RWPE1 (cell line): ENCODE measurements at regions not wholly inside any gene's neighbourhood (a gene's known extent, or its start where the extent isn't known, plus 50 kb on each side); places are given as distances from the start of the nearest gene placed in this dataset.
A peak's percentile ranks its signal among the peaks of the same experiment; 100 is the strongest.

ENCODE experiments used
- CTCF ChIA-PET: fragments of 350-600 bp; sonication (Branson Sonifier 250); formaldehyde crosslinking; extraction: SDS; loops from one replicate; lab custom pipeline; 2021; lab: Yijun Ruan, JAX
- POLR2A ChIA-PET: fragments of 400-600 bp; formaldehyde crosslinking; extraction: SDS; loops from one replicate; lab custom pipeline; 2020; ENCODE audit warnings: antibody characterized with exemption; ENCODE audit not compliant: low non-redundant PET; lab: Yijun Ruan, JAX
- DNase-seq: peaks from one replicate; pipeline ENCODE4 v3.0.0; 2012; ENCODE audit warnings: low spot score
- H3K27ac ChIP-seq: fragments of 450-650 bp; 2 replicates; pipeline ENCODE4 v1.5.1; 2017
- TF ChIP-seq, protein P1 (sequence below): fragments of 450-650 bp; conservative IDR thresholded peaks from 2 replicates; pipeline ENCODE4 v1.5.1; 2017; ENCODE audit warnings: low read depth, mild to moderate bottlenecking

DNA sequence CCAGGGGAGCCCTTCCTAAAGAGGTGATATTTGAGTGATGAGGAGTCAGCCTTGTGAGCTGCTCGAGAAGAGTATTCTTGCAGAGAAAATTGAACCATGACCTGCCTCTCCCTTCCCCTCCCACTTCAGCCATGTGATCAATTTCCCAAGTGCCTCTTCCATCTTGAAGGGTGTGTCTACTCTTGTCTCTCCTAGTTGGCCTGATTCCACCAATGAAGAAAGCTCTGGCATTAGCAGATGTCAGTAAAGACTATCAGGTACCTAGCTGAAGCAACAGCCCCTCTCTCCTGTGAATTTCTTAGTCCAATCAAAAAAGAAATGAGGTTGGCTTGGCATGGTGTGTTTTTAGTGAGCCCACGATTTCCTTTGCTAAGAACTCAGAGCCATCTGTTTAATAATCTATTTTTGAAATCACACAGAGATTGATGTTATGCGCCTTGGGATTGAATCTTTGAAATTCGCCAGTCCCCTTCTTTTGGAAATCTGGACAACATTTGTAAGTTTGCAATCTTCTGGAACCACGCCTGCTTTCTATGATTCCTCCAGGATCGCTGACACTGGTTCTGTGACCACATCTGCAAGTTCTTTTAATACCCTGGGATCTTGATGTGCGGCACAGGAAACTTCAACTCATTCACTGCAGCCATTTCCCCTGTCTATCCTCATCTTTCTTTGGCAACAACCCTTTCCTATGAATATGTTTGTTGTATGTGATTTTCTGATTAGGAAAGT, 404.6 kb downstream of the DMRT2 start:
- DNase-seq = no peak
- ChIA-PET POLR2A (no interaction called here), CTCF (no interaction called here)
- H3K27ac ChIP-seq = no peak overlapping the region
- TF ChIP-seq, protein P1, sequence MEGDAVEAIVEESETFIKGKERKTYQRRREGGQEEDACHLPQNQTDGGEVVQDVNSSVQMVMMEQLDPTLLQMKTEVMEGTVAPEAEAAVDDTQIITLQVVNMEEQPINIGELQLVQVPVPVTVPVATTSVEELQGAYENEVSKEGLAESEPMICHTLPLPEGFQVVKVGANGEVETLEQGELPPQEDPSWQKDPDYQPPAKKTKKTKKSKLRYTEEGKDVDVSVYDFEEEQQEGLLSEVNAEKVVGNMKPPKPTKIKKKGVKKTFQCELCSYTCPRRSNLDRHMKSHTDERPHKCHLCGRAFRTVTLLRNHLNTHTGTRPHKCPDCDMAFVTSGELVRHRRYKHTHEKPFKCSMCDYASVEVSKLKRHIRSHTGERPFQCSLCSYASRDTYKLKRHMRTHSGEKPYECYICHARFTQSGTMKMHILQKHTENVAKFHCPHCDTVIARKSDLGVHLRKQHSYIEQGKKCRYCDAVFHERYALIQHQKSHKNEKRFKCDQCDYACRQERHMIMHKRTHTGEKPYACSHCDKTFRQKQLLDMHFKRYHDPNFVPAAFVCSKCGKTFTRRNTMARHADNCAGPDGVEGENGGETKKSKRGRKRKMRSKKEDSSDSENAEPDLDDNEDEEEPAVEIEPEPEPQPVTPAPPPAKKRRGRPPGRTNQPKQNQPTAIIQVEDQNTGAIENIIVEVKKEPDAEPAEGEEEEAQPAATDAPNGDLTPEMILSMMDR = no peak

DNA sequence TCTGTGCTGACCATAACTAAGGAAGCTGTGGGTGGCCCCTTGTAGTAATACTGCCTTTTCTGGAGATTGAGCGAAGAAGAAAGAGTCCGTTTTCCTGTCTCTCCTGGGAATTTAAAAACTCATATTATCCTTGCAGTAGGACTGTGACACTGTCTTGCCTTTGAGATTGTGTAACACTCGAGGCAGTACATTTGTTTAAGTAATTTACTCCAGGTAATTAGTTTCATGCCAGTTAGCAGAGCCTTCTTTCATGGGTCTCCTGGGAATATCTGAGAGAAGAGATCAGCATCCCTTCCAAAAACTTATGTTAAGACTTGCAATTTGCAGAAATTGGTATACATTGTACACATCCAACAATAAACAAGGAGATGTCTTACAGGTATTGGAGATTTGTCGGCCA, 405.6 kb downstream of the DMRT2 start:
- DNase-seq = no peak
- TF ChIP-seq, protein P1 = no peak
- POLR2A ChIA-PET = no interaction called here
- CTCF ChIA-PET = no interaction called here
- H3K27ac ChIP-seq = no peak overlapping the region

DNA sequence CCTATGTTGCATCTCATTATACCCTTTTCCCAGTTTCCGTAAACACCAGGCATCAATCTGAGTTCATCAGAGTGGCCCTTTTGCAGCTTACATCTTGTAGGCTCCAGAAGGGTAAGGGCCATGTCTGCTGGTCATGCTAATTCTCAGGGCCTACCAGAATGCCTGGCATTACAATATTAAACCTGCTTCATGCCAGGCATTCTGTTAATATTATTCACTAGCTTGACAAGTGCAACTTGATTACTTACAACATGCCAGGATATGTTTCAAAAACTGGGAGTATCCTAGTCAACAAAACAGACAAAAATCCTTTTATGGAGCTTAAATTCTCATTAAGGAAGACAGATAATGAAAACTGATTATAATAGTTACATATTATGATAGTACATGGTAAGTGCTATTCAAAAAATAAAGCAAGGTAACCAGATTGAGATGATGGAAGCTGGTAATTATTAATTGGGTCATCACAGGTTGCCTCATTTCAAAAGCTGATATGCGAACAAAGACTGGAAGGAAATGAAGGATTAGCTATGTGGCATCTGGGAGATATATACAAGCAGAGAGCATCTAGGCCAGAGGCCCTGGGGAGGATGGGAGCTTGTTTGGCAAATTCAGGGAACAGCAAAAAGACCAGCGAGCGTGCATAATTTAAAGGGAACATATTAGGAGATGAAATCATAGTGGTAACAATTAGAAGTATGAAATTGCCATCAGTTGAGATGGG, 406.3 kb downstream of the DMRT2 start:
- TF ChIP-seq, protein P1 = no peak
- CTCF ChIA-PET = interaction anchor here (1.1 kb wide), 1 partner anchor 191 kb away, joined by 7 read pairs; no protein-coding TSS in a partner anchor
- no peak for DNase-seq
- H3K27ac ChIP-seq = no peak overlapping the region
- POLR2A ChIA-PET = no interaction called here

DNA sequence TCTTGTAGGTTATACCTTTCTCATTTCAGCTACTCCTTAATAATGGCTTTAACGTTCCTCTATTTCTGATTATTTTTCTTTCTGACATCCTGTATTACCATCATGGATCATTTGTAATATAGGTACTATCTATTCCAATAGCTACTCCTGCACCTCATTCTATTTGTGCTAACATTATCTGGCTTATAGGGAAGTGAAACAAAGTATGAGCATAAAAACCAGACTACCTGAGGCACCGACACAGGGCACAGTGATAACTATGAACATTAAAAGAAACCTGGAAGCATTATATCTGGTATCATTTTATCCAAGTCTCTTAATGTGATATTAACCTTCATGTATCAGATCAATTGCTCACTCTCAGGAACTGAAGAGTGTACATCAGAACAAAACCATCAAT, 407.3 kb downstream of the DMRT2 start:
- POLR2A ChIA-PET = no interaction called here
- no peak for DNase-seq
- no peak overlapping the region for H3K27ac ChIP-seq
- CTCF ChIA-PET = no interaction called here
- TF ChIP-seq, protein P1 = no peak

DNA sequence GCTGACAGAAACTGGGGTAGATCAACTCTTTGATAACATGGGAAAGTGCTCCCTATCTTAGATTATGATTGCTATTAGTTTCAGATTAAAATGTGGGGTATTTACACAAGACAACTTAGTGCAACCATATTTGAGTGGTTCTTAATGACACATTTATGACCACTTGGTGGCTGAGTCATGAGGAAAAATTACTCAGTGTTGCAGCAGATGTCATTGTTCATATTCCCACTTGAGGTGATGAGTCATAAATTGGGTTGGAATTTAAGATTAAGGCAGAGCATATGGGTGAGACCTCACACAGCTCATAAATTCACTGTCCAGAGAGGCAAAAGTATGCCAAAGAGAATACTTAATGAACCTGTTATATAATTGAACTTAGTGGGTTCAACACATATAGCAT, 408.3 kb downstream of the DMRT2 start:
- peak; percentile 81 for DNase-seq
- CTCF ChIA-PET = no interaction called here
- no peak overlapping the region for H3K27ac ChIP-seq
- TF ChIP-seq, protein P1 = no peak
- POLR2A ChIA-PET = no interaction called here

DNA sequence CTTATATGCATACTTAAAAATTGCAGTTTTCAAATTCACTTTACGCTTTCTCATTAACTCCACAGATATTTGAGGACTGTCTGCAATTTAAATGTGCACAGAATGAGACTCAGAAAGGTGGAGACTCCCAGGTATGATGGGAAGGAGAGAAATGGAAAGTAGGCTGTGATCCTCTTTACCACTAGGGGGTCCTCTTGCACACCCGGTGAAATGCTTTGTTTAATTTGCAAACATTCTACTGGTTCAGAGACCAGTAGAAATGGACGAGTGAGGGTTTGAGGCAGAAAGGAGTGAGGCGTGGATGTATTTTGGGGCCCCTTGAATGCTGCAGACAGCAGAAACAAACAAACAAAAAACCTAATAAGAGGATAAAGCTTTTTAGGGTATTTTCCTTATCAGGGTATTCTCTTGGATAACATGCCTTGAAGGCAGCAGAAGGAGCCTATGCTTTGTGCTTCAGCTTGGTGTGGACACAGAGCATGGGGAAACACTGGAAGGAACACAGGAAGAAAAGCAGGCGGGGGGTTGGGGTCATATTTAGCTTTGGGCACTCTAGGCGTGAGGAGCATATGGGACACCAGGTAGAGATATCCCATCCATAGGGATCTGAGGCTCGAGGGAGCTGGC, 410.1 kb downstream of the DMRT2 start:
- peak; percentile 8 for DNase-seq
- TF ChIP-seq, protein P1 = no peak
- no peak overlapping the region for H3K27ac ChIP-seq
- POLR2A ChIA-PET = no interaction called here
- CTCF ChIA-PET = no interaction called here
